ENCODE measurements at regions not wholly inside any gene's neighbourhood (a gene's known extent, or its start where the extent isn't known, plus 50 kb on each side); places are given as distances from the start of the nearest gene placed in this dataset.
"Not testable (repeated sequence)": the region's sequence is repeated elsewhere in the genome, so short reads cannot be mapped to it uniquely, and the experiment has no call there.

- DNase-seq = no peak
Measured at GRCh38 chr18:2199060-2199459, 372.2 kb downstream of the METTL4 start.

GRCh38 chr18:2201036-2201600, 370.2 kb downstream of the METTL4 start:
- no peak for DNase-seq

DNA sequence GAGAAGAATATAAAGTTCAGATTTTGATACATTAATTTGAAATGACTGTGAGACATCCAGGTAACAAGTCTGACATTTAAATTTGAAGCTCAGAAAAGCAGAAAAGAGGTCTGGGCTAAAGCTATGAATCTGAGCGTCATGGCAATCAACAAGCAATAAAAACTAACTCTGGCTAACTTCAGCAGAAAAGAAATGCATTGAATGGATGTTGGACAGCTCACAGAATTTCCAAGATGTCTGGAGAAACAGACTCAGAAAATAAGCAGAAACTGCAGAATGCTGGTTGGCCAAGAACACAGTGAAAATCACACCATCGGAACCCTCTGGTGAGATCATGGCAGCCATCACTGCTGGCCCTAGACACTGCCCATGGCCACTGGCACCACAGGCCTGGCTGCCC, 366.6 kb downstream of the METTL4 start:
- DNase-seq = no peak

DNA sequence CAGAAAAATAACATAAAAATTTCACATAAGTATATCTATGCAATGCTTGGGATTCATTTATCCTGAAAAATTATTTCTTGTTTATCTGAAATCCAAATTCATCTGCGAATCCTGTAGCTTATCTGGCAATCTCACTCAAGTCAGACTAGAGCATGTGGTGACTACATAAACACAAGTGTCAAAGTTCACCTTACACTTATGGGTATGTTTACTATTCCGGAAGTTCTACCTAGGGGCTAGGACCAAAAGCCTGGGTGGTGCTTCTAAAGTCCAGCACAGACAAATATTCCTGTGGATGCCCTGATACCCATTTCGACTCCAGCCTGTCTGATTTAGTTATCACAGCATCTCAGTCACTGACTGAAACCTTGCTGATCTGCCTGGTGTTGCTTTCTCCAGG, 364.0 kb downstream of the METTL4 start:
- DNase-seq = no peak

- DNase-seq = no peak
Measured at GRCh38 chr18:2212598-2213205, 358.6 kb downstream of the METTL4 start.

GRCh38 chr18:2213905-2214304, 357.4 kb downstream of the METTL4 start:
- no peak for DNase-seq

- no peak for DNase-seq
Measured at GRCh38 chr18:2217356-2217755, 353.9 kb downstream of the METTL4 start.

- no peak for DNase-seq
Measured at GRCh38 chr18:2218101-2218500, 353.2 kb downstream of the METTL4 start.

DNA sequence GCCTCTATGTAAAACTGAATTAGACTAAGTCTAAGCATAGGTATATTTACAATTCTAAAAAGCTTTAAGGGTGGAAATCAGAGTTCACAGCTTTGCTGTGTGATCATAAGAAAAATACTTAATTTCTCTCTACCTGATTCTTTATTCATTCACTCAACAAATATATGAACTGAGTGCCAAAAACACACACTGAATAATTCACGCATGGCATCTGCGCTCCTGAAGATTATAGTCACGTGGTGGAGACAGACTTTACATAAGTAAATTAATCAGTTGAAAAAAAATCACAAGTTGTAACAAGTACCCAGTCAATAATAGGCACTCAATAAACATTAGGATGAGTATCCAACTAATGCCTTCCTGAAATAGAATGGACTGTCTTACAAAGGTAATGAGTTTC, 351.6 kb downstream of the METTL4 start:
- DNase-seq = no peak

- DNase-seq = no peak
Measured at GRCh38 chr18:2222270-2223185, 348.8 kb downstream of the METTL4 start.

DNA sequence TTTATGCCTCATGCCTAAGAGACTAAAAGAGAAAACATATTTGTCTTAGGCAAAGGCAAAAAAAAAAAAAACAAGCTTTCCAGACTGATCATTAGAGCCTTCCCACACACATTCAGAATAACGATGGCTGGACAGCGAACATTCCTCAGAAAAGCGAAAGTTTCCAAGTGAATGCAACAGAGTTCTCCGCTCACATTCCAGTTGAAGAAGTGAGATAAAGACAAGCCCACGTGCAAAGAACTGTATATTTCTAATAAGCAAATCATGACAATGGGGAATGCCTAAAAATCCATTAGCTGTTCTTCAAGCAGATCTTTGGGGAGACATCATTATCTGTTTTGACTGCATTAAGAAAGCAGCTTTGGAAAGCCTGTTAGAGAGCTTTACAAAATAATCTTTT, 347.9 kb downstream of the METTL4 start:
- no peak for DNase-seq

DNA sequence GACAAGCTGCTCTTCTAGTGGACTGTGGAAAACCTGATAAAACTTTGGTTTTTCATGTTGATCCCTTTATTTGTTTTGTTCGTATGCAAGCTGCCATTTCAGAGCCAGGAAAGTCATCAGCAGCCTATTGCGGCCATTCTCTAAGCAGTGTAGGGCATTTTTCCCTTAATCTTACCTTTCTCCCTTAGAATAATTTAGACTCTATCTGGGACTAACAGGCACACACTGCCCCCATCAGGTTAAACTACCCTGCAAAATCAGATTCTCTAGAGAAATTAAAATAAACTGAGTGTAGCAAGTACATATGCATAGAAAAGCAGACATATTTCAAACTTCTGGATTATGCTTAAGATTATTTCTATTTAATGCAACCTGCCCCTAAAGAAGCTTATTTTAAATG, 347.5 kb downstream of the METTL4 start:
- DNase-seq = peak; percentile 62

- no peak for DNase-seq
Measured at GRCh38 chr18:2236232-2236631, 335.1 kb downstream of the METTL4 start.

GRCh38 chr18:2237706-2238105, 333.6 kb downstream of the METTL4 start:
- DNase-seq = no peak

DNA sequence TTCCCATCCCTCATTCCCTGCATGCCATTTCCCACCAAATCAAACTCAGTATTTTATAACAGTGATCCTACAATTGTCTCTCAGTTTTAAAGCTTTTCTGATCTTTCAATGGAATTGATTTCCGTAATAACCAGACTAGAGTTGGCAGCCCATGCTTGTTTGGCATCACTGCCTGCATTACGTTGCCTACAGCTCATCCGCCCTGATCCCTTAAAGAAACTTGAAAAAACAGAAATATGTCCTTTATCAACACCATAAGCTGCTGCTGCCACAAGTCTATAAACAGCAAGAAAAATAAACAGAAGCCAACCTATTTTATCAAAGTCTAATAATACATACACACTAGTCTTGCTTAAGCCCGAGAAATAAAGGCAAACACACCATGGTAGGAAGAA, 331.0 kb downstream of the METTL4 start:
- DNase-seq = no peak

DNA sequence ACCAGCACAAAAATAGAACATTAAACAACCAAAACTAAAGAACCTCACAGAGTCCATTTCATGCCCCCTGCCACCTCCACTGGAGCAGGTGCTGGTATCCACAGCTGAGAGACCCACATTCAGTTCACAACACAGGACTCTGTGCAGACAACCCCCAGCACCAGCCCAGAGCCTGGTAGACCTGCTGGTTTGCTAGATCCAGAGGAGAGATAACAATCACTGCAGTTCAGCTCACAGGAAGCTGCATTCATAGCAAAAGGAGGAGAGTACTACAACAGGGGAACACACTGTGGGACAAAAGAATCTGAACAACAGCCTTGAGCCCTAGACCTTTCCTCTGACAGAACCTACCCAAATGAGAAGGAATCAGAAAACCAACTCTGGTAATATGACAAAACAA, 326.7 kb downstream of the METTL4 start:
- no peak for DNase-seq

DNA sequence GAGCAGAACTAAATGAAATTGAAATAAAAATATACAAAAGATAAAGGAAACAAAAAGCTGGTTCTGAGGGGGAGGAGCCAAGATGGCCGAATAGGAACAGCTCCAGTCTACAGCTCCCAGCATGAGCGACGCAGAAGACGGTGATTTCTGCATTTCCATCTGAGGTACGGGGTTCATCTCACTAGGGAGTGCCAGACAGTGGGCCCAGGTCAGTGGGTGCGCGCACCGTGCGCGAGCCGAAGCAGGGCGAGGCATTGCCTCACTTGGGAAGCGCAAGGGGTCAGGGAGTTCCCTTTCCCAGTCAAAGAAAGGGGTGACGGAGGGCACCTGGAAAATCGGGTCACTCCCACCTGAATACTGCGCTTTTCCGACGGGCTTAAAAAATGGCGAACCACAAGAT, 324.2 kb downstream of the METTL4 start:
- DNase-seq = not testable (repeated sequence)

DNA sequence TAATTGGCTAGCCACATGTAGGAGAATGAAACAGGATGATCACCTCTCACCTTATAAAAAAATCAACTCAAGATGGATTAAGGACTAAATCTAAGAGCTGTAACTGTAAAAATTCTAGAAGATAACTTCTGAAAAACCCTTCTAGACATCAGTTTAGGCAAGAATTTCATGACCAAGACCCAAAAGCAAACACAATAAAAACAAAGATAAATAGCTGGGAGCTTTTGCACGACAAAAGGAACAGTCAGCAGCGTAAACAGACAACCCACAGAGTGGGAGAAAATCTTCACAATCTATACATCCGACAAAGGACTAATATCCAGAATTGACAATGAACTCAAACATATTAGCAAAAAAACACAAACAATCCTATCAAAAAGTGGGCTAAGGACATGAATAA, 316.3 kb downstream of the METTL4 start:
- no peak for DNase-seq

- no peak for DNase-seq
Measured at GRCh38 chr18:2256577-2256976, 314.7 kb downstream of the METTL4 start.

- DNase-seq = no peak
Measured at GRCh38 chr18:2258954-2259353, 312.4 kb downstream of the METTL4 start.

DNA sequence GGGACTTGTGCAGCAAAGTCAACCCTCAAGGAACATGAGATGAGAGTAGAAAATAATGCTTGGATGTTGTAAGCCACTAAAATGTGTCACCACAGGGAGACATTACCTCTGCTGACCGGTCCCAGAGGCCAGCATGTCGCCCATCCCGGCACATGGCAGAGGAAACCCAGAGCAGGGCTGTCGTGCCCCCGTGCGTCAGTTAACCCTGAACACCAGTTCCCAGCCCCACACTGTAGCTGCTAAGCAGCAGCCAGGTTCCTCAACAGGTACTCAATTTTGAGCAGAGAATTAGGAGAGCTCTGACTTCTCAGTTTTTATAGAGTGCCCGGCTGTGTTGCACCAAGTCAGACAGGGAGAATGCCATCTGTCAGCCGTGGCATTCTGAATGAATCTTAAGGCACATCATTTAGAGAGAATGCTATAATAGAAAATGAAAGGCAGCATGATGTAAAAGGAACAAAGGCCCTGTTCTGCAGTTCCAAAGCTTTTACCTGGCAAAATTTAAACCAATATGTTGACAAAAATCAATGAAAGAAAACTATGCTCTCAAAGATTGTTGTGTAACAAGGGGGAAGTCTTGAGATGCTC, 307.9 kb downstream of the METTL4 start:
- DNase-seq = no peak

DNA sequence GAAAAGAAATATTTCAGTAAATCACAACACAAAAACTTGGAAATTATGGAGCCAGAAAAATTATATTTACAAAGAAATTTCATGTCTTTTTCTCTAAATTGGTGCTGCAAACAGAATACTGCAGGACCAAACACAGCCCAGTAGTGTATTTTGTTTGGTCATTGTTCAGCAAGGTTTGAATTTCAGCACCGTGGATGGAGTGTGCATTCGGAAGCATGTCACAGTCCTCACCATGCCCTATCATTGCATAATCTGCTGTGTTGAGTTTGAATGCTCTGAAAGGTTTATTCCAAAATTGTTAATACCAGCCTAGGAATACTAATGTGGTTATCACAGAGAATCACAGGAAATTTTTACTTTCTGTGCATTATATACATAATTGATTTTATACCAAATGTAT, 296.7 kb downstream of the METTL4 start:
- no peak for DNase-seq

DNA sequence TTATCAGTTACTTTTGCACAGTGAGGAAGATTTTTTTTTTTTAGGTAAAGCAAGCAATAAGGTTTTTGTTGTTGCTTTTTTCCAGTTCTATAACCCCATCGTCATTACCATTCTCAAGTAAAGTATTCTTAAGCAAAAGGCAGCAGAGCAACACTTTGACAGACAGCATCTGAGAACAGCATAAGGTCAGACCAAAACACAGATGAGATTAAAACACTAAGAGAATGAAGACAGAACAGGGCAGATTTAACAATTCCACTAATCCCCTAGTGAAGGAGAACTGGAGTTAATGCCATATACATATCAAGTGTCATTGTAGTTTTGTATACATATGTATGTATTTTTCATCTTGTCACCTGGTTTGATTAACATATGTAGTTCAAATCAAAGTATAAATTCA, 290.2 kb downstream of the METTL4 start:
- DNase-seq = no peak

Data from right forelimb (tissue), 1 donor.